ENCODE measurements at regions not wholly inside any gene's neighbourhood (a gene's known extent, or its start where the extent isn't known, plus 50 kb on each side); places are given as distances from the start of the nearest gene placed in this dataset.

DNA sequence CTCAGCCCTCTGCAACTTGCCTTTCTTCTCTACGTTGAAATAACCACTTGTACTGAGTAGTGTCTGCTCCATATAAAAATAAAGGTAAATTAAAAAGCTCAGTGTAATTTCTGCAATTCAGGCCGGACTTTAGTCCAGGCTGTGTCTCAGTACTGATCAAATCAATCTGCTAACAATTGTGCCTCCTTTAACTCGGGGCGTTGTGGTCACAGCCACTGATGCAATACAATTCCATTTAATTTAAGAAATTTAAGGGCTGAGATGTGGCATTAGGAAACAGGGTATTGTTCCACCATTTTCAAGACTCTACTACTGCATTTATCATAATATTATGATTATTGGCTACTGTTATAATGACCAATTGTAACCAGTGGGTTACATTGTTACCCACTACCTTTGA is 60.0 kb upstream of the NPAS2 start:
- DNase-seq (ENCODE audit: low spot score in 2 of 2), result no peak
- no peaks in the 10 kb centered on the region for H3K27me3 ChIP-seq
- no peak overlapping the region for H3K4me3 ChIP-seq
- no peaks in the 10 kb centered on the region for H3K36me3 ChIP-seq
- TF ChIP-seq, protein P1, sequence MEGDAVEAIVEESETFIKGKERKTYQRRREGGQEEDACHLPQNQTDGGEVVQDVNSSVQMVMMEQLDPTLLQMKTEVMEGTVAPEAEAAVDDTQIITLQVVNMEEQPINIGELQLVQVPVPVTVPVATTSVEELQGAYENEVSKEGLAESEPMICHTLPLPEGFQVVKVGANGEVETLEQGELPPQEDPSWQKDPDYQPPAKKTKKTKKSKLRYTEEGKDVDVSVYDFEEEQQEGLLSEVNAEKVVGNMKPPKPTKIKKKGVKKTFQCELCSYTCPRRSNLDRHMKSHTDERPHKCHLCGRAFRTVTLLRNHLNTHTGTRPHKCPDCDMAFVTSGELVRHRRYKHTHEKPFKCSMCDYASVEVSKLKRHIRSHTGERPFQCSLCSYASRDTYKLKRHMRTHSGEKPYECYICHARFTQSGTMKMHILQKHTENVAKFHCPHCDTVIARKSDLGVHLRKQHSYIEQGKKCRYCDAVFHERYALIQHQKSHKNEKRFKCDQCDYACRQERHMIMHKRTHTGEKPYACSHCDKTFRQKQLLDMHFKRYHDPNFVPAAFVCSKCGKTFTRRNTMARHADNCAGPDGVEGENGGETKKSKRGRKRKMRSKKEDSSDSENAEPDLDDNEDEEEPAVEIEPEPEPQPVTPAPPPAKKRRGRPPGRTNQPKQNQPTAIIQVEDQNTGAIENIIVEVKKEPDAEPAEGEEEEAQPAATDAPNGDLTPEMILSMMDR (IDR thresholded peaks at IDR 0.05), result no peak
- intact Hi-C loops (cut with DNase I), result loop anchor here (10.0 kb wide), 1 partner anchor 365 kb away; no protein-coding TSS in a partner anchor
- peaks cover 0 to 4% of the 10 kb centered on the region in 2 donors for H3K4me1 ChIP-seq
- H3K9me3 ChIP-seq, result no peaks in the 10 kb centered on the region
- no peak overlapping the region for H3K27ac ChIP-seq

DNA sequence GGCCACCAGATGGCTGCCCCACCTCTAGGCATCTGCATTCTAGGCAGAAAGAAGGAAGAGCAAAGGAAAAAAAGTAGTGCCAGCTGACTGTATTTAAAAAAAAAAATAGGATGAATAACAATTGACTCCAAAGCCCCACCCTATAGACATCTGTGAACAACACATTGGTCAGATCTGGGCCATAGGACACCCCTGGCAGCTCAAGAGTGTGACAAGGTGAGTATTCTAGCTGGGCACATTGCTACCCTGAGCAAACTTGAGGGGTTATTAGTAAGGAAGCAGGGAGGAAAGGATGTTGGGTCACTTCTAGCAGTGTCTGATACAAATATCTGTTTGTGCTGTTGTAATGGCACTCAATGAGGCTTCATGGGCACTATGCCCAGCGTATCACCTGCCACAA is 58.6 kb upstream of the NPAS2 start:
- TF ChIP-seq, protein P1 (IDR thresholded peaks at IDR 0.05), result no peak
- Histone ChIP-seq H3K36me3 (no peaks in the 10 kb centered on the region), H3K4me3 (no peak overlapping the region), H3K27ac (no peak overlapping the region), H3K4me1 (peaks cover 0 to 2% of the 10 kb centered on the region in 2 donors), H3K27me3 (no peaks in the 10 kb centered on the region), H3K9me3 (no peaks in the 10 kb centered on the region)
- intact Hi-C loops (cut with DNase I), result no loop called here
- no peak for DNase-seq (ENCODE audit: low spot score in 2 of 2)

DNA sequence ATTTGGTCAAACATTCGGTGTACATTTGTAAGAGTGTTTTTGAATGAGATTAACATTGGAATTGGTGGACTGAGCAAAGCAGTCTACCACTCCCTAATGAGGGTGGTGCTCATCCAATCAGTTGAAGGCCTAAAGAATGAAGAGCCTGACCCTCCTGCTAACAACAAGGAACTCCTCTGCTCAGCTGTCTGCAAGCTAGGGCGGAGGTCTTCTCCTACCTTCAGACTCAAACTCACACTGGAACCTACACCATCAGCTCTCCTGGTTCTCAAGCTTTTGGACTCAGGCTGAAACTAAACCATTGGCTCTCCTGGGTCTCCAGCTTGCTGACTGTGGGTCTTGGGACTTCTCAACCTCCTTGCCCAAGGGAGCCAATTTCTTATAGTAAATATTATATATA is 55.5 kb upstream of the NPAS2 start:
- H3K4me3 ChIP-seq, result no peak overlapping the region
- no peaks in the 10 kb centered on the region for H3K9me3 ChIP-seq
- no peak overlapping the region for H3K27ac ChIP-seq
- DNase-seq (ENCODE audit: low spot score in 2 of 2), result no peak
- no peaks in the 10 kb centered on the region for H3K27me3 ChIP-seq
- intact Hi-C loops (cut with DNase I), result no loop called here
- no peaks in the 10 kb centered on the region for H3K36me3 ChIP-seq
- TF ChIP-seq, protein P1 (IDR thresholded peaks at IDR 0.05), result no peak
- peaks cover 0 to 7% of the 10 kb centered on the region in 2 donors for H3K4me1 ChIP-seq

DNA sequence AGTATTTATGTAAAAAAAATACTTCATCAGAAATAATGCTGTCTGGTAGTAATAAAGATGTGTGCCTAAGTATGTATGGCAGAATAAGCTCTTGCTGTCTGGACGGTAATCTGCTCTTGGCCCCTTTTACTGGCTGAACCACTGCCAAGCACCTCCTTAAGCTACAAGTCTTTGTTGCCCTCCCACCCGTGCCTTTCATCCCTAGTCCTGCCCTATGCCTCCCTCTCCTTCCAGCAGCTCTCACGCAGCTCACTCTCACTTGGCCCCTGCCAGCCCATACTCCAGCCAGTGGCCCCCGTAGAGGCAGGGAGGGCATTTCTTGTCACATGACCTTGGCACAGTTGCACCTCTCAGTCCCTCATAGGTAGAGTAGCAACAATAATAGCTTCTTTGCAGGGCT is 54.5 kb upstream of the NPAS2 start:
- Histone ChIP-seq H3K4me3 (no peak overlapping the region), H3K27ac (no peak overlapping the region), H3K27me3 (no peaks in the 10 kb centered on the region), H3K36me3 (no peaks in the 10 kb centered on the region), H3K9me3 (no peaks in the 10 kb centered on the region), H3K4me1 (peaks cover 0 to 7% of the 10 kb centered on the region in 2 donors)
- intact Hi-C loops (cut with DNase I), result no loop called here
- DNase-seq (ENCODE audit: low spot score in 2 of 2), result no peak
- TF ChIP-seq, protein P1 (IDR thresholded peaks at IDR 0.05), result no peak

DNA sequence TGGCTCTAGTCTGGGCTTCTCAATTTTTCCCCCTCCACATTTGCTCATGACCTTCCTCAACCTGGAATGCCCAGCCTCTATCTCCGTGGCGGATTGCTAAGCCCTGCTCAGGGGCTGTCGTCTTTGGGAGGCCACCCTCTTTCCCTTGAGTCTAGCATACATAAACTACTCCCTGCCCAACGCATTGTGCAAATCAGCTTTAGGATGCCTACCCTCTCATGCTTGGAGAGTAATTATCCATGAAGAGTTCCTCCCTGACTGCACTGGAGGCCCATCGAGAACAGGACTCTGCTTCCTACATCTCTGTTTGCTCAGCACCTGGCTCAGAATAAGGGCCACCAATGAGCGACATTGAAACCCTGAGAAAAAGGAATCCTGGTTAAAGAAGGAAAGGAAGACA is 53.7 kb upstream of the NPAS2 start:
- TF ChIP-seq, protein P1 (IDR thresholded peaks at IDR 0.05), result no peak
- H3K27me3 ChIP-seq, result no peaks in the 10 kb centered on the region
- no peak overlapping the region for H3K27ac ChIP-seq
- no peaks in the 10 kb centered on the region for H3K9me3 ChIP-seq
- no peak overlapping the region for H3K4me3 ChIP-seq
- peaks cover 0 to 7% of the 10 kb centered on the region in 2 donors for H3K4me1 ChIP-seq
- no peak for DNase-seq (ENCODE audit: low spot score in 2 of 2)
- no peaks in the 10 kb centered on the region for H3K36me3 ChIP-seq
- intact Hi-C loops (cut with DNase I), result no loop called here

DNA sequence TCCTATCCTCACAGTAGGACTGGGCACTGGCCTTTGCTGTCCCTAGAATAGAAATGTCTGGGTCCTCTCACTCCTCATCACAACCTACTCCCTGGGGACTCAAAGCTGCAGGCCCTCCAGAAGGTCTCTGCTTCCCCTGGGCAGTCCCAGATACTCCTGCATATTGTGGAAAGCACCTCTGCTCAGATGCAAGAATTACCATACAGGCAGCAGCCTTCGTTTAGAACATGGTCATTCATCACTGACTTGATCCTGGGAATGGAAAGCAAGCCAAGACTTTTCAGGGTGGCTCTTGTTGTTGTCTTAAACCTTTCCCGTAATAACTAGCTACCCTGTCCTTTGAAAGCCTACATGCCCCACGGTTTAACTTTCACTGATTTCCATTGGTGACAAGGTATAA is 53.1 kb upstream of the NPAS2 start:
- Histone ChIP-seq H3K9me3 (no peaks in the 10 kb centered on the region), H3K4me3 (no peak overlapping the region), H3K4me1 (peaks cover 0 to 7% of the 10 kb centered on the region in 2 donors), H3K36me3 (no peaks in the 10 kb centered on the region), H3K27me3 (no peaks in the 10 kb centered on the region), H3K27ac (no peak overlapping the region)
- TF ChIP-seq, protein P1 (IDR thresholded peaks at IDR 0.05), result no peak
- intact Hi-C loops (cut with DNase I), result no loop called here
- no peak for DNase-seq (ENCODE audit: low spot score in 2 of 2)
